ENCODE measurements at regions not wholly inside any gene's neighbourhood (a gene's known extent, or its start where the extent isn't known, plus 50 kb on each side); places are given as distances from the start of the nearest gene placed in this dataset.
A peak's percentile ranks its signal among the peaks of the same experiment; 100 is the strongest.

GRCh38 chr6:9540534-9541126 is 874.2 kb downstream of the TFAP2A start:
- Histone ChIP-seq H3K9me3 (ENCODE audit: control insufficient read depth in 4 of 4, low read length in 3 of 4) (no peaks in the 10 kb centered on the region), H3K27ac (ENCODE audit: low read depth in 1 of 2, low read length in 2 of 2) (no peak overlapping the region), H3K4me3 (ENCODE audit: low read depth in 1 of 3, low read length in 3 of 3) (no peak overlapping the region), H3K4me1 (ENCODE audit: control insufficient read depth in 4 of 4, insufficient read depth in 4 of 4, low read length in 3 of 4) (peaks cover 0 to 5% (median 2%) of the 10 kb centered on the region in 4 donors), H3K36me3 (ENCODE audit: control insufficient read depth in 4 of 4, insufficient read depth in 3 of 4, low read depth in 1 of 4, low read length in 3 of 4) (no peaks in the 10 kb centered on the region), H3K27me3 (ENCODE audit: control insufficient read depth in 4 of 4, insufficient read depth in 4 of 4, low read length in 3 of 4) (no peaks in the 10 kb centered on the region), H3K9ac (ENCODE audit: low read depth in 1 of 2, low read length in 2 of 2) (no peak overlapping the region)
- 52% methylated on average over 2 of the region's 2 CpGs for WGBS
- TF ChIP-seq, protein P1, sequence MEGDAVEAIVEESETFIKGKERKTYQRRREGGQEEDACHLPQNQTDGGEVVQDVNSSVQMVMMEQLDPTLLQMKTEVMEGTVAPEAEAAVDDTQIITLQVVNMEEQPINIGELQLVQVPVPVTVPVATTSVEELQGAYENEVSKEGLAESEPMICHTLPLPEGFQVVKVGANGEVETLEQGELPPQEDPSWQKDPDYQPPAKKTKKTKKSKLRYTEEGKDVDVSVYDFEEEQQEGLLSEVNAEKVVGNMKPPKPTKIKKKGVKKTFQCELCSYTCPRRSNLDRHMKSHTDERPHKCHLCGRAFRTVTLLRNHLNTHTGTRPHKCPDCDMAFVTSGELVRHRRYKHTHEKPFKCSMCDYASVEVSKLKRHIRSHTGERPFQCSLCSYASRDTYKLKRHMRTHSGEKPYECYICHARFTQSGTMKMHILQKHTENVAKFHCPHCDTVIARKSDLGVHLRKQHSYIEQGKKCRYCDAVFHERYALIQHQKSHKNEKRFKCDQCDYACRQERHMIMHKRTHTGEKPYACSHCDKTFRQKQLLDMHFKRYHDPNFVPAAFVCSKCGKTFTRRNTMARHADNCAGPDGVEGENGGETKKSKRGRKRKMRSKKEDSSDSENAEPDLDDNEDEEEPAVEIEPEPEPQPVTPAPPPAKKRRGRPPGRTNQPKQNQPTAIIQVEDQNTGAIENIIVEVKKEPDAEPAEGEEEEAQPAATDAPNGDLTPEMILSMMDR (IDR thresholded peaks at IDR 0.05; ENCODE audit: low read depth, low read length, missing input control) = peak; percentile 68
- TF ChIP-seq RAD21 (IDR thresholded peaks at IDR 0.05) = peak; percentile 88 to 90
- TF ChIP-seq TAF1 (conservative IDR thresholded peaks at IDR 0.05) = no peak
- DNase-seq (ENCODE audit: low spot score) = no peak

DNA sequence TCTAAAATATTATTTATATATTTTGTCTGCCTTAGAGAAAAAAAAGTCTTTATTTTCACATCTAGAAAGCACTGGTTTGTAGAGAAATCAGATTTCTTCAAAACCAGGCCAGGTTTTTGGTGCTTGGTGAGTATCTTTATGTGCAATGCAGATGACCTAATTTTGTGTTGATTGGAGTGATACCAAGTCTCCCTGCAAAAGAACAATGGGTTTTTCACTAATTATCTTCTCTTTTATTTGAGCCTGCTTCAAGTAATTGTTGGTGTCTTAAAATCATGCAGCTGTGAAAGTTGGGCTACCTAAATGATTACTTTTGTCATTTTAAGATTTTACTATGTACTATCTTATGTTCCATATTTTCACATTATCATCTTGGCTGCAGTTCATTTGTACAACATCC is 874.7 kb downstream of the TFAP2A start:
- Histone ChIP-seq H3K9ac (ENCODE audit: low read depth in 1 of 2, low read length in 2 of 2) (no peak overlapping the region), H3K9me3 (ENCODE audit: control insufficient read depth in 4 of 4, low read length in 3 of 4) (no peaks in the 10 kb centered on the region), H3K4me3 (ENCODE audit: low read depth in 1 of 3, low read length in 3 of 3) (no peak overlapping the region), H3K27ac (ENCODE audit: low read depth in 1 of 2, low read length in 2 of 2) (no peak overlapping the region), H3K4me1 (ENCODE audit: control insufficient read depth in 4 of 4, insufficient read depth in 4 of 4, low read length in 3 of 4) (peaks cover 0 to 5% (median 2%) of the 10 kb centered on the region in 4 donors), H3K36me3 (ENCODE audit: control insufficient read depth in 4 of 4, insufficient read depth in 3 of 4, low read depth in 1 of 4, low read length in 3 of 4) (no peaks in the 10 kb centered on the region), H3K27me3 (ENCODE audit: control insufficient read depth in 4 of 4, insufficient read depth in 4 of 4, low read length in 3 of 4) (no peaks in the 10 kb centered on the region)
- no peak for DNase-seq (ENCODE audit: low spot score)
- TF ChIP-seq FOXA2 (IDR thresholded peaks at IDR 0.05) (no peak), RXRA (IDR thresholded peaks at IDR 0.05) (no peak), YY1 (IDR thresholded peaks at IDR 0.05) (no peak), GABPA (IDR thresholded peaks at IDR 0.05 in 1 of 2, conservative IDR thresholded peaks at IDR 0.05 in 1 of 2) (no peak), RAD21 (IDR thresholded peaks at IDR 0.05) (no peak), EGR1 (IDR thresholded peaks at IDR 0.05; ENCODE audit: low read depth in 2 of 2) (no peak), HNF4G (IDR thresholded peaks at IDR 0.05) (no peak), FOXA1 (IDR thresholded peaks at IDR 0.05) (no peak)
- TF ChIP-seq, protein P2, sequence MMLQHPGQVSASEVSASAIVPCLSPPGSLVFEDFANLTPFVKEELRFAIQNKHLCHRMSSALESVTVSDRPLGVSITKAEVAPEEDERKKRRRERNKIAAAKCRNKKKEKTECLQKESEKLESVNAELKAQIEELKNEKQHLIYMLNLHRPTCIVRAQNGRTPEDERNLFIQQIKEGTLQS (IDR thresholded peaks at IDR 0.05) = no peak
- TF ChIP-seq, protein P3, sequence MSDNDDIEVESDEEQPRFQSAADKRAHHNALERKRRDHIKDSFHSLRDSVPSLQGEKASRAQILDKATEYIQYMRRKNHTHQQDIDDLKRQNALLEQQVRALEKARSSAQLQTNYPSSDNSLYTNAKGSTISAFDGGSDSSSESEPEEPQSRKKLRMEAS (IDR thresholded peaks at IDR 0.05) = no peak

DNA sequence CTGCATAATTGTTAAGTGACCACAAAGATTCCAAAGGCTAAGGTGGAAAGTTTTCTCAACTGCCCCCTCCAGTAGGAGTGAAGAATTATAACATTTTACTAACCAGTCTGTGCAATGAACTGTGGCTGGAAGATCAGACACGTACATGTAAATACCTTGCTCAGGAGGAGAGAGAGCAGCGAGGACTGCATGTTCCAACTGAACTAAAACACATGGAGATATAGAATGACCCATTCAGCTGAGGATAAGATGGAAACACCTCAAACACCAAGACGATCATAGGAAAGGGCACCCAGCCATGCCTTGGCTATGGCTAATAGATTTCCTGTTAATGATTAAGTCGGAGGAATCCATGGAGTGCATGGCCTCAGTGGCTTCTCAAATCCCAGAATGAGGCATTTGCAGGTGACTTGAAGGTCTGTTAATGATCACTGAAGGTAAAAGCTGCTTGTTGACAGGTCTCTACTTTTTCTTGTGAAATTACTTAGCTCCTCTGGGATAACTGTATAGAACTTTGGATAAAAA is 875.6 kb downstream of the TFAP2A start:
- WGBS = 36% methylated on average over 4 of the region's 4 CpGs
- Histone ChIP-seq H3K36me3 (ENCODE audit: control insufficient read depth in 4 of 4, insufficient read depth in 3 of 4, low read depth in 1 of 4, low read length in 3 of 4) (no peaks in the 10 kb centered on the region), H3K9me3 (ENCODE audit: control insufficient read depth in 4 of 4, low read length in 3 of 4) (no peaks in the 10 kb centered on the region), H3K4me3 (ENCODE audit: low read depth in 1 of 3, low read length in 3 of 3) (no peak overlapping the region), H3K9ac (ENCODE audit: low read depth in 1 of 2, low read length in 2 of 2) (no peak overlapping the region), H3K27me3 (ENCODE audit: control insufficient read depth in 4 of 4, insufficient read depth in 4 of 4, low read length in 3 of 4) (no peaks in the 10 kb centered on the region), H3K27ac (ENCODE audit: low read depth in 1 of 2, low read length in 2 of 2) (no peak overlapping the region), H3K4me1 (ENCODE audit: control insufficient read depth in 4 of 4, insufficient read depth in 4 of 4, low read length in 3 of 4) (peaks cover 0 to 5% (median 2%) of the 10 kb centered on the region in 4 donors)
- TF ChIP-seq RXRA (IDR thresholded peaks at IDR 0.05) (no peak), FOXA2 (IDR thresholded peaks at IDR 0.05) (no peak), JUND (IDR thresholded peaks at IDR 0.05) (no peak), NR2F2 (IDR thresholded peaks at IDR 0.05) (no peak), EGR1 (IDR thresholded peaks at IDR 0.05; ENCODE audit: low read depth in 2 of 2) (no peak), TAF1 (conservative IDR thresholded peaks at IDR 0.05) (no peak), GABPA (IDR thresholded peaks at IDR 0.05 in 1 of 2, conservative IDR thresholded peaks at IDR 0.05 in 1 of 2) (no peak), HNF4G (IDR thresholded peaks at IDR 0.05) (no peak), SP1 (IDR thresholded peaks at IDR 0.05) (no peak), HNF4A (conservative IDR thresholded peaks at IDR 0.05) (no peak), FOXA1 (IDR thresholded peaks at IDR 0.05) (no peak)
- TF ChIP-seq, protein P2 (IDR thresholded peaks at IDR 0.05) = no peak
- TF ChIP-seq, protein P3 (IDR thresholded peaks at IDR 0.05) = no peak
- TF ChIP-seq, protein P4, sequence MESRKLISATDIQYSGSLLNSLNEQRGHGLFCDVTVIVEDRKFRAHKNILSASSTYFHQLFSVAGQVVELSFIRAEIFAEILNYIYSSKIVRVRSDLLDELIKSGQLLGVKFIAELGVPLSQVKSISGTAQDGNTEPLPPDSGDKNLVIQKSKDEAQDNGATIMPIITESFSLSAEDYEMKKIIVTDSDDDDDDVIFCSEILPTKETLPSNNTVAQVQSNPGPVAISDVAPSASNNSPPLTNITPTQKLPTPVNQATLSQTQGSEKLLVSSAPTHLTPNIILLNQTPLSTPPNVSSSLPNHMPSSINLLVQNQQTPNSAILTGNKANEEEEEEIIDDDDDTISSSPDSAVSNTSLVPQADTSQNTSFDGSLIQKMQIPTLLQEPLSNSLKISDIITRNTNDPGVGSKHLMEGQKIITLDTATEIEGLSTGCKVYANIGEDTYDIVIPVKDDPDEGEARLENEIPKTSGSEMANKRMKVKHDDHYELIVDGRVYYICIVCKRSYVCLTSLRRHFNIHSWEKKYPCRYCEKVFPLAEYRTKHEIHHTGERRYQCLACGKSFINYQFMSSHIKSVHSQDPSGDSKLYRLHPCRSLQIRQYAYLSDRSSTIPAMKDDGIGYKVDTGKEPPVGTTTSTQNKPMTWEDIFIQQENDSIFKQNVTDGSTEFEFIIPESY (IDR thresholded peaks at IDR 0.05) = no peak
- TF ChIP-seq, protein P5, sequence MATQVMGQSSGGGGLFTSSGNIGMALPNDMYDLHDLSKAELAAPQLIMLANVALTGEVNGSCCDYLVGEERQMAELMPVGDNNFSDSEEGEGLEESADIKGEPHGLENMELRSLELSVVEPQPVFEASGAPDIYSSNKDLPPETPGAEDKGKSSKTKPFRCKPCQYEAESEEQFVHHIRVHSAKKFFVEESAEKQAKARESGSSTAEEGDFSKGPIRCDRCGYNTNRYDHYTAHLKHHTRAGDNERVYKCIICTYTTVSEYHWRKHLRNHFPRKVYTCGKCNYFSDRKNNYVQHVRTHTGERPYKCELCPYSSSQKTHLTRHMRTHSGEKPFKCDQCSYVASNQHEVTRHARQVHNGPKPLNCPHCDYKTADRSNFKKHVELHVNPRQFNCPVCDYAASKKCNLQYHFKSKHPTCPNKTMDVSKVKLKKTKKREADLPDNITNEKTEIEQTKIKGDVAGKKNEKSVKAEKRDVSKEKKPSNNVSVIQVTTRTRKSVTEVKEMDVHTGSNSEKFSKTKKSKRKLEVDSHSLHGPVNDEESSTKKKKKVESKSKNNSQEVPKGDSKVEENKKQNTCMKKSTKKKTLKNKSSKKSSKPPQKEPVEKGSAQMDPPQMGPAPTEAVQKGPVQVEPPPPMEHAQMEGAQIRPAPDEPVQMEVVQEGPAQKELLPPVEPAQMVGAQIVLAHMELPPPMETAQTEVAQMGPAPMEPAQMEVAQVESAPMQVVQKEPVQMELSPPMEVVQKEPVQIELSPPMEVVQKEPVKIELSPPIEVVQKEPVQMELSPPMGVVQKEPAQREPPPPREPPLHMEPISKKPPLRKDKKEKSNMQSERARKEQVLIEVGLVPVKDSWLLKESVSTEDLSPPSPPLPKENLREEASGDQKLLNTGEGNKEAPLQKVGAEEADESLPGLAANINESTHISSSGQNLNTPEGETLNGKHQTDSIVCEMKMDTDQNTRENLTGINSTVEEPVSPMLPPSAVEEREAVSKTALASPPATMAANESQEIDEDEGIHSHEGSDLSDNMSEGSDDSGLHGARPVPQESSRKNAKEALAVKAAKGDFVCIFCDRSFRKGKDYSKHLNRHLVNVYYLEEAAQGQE (IDR thresholded peaks at IDR 0.05) = no peak
- no peak for DNase-seq (ENCODE audit: low spot score)

All from liver (tissue), 8 donors.